HCT116 (cell line): ENCODE measurements at regions not wholly inside any gene's neighbourhood (a gene's known extent, or its start where the extent isn't known, plus 50 kb on each side); places are given as distances from the start of the nearest gene placed in this dataset.

ENCODE experiments used
- ATAC-seq: fragments of 200-7000 bp; cut with Tn5 transposase; 2 replicates; pipeline ENCODE4 v1.9.1; 2020; ENCODE audit warnings: mild to moderate bottlenecking, moderate library complexity
- BruUV-seq: library from RNA; stranded (reverse); fragments of 400-500 nt; replicated peaks from 2 replicates; lab custom pipeline; 2021; lab: Mats Ljungman, UMichigan
- CTCF ChIA-PET: fragments of 300-600 bp; sonication (Branson Sonifier 250); formaldehyde crosslinking; loops from one replicate; lab custom pipeline; 2021; ENCODE audit warnings: antibody characterized with exemption; lab: Charles Lee
- POLR2A ChIA-PET: fragments of 300-600, 350-600 bp; sonication (Branson Sonifier 250); formaldehyde crosslinking; loops from one replicate; lab custom pipeline; 2021; ENCODE audit warnings: antibody characterized with exemption; lab: Charles Lee
- RAD21 ChIA-PET, 2 experiments: fragments of 300-600 bp; sonication (Branson Sonifier 250); formaldehyde crosslinking; loops; one replicate each; lab custom pipeline; 2023; ENCODE audit warnings: low total read pairs in 2 of 2; ENCODE audit not compliant: uncharacterized antibody in 2 of 2, unreplicated experiment in 2 of 2, low non-redundant PET in 1 of 2; lab: Charles Lee
- DNase-seq: peaks from one replicate; pipeline ENCODE4 v3.0.0-alpha.2; 2010; ENCODE audit warnings: low read depth, low spot score
- H2AFZ ChIP-seq: fragments of 200-600 bp; shearing (Covaris generic), sonication (generic); 2 replicates; pipeline ENCODE4 v1.6.1; 2017; ENCODE audit warnings: low read depth, mixed run types, mixed read lengths, antibody characterized with exemption, low read length; ENCODE audit not compliant: poor library complexity, severe bottlenecking
- H3K27ac ChIP-seq: 2 replicates; pipeline ENCODE4 v1.5.1; 2012; ENCODE audit warnings: low read depth, low read length
- H3K27me3 ChIP-seq: fragments of 200-600 bp; sonication (generic); 2 replicates; pipeline ENCODE4 v1.6.1; 2016; ENCODE audit warnings: mixed run types, low read length, mixed read lengths; ENCODE audit not compliant: insufficient read depth
- H3K36me3 ChIP-seq, 2 experiments: fragments of 200-500 bp in 1 of 2; fragments of 200-600 bp in 1 of 2; sonication (Bioruptor generic) in 1 of 2; sonication (generic) in 1 of 2; 2 replicates each; pipeline versions ENCODE4 v1.5.1 to v1.6.1; 2014 to 2016; ENCODE audit warnings: low read length in 2 of 2, inconsistent platforms in 1 of 2, mixed read lengths in 1 of 2, mixed run types in 1 of 2; ENCODE audit not compliant: insufficient read depth in 2 of 2, control insufficient read depth in 1 of 2
- H3K4me1 ChIP-seq, 2 experiments: fragments of 200-600 bp in 1 of 2; sonication (generic) in 1 of 2; 2 replicates each; pipeline versions ENCODE4 v1.5.1 to v1.6.1; 2012 to 2017; ENCODE audit warnings: low read length in 2 of 2, inconsistent platforms in 1 of 2, mild to moderate bottlenecking in 1 of 2, mixed read lengths in 1 of 2, mixed run types in 1 of 2, moderate library complexity in 1 of 2; ENCODE audit not compliant: insufficient read depth in 2 of 2, control insufficient read depth in 1 of 2
- H3K4me2 ChIP-seq: fragments of 200-600 bp; sonication (generic); 2 replicates; pipeline ENCODE4 v1.6.1; 2017; ENCODE audit warnings: mixed run types, low read length, mixed read lengths
- H3K4me3 ChIP-seq, 2 experiments: fragments of 200-600 bp in 1 of 2; sonication (generic) in 1 of 2; replicated peaks in 1 of 2; 2 replicates each; pipeline ENCODE4 v1.5.1; 2011 to 2016; ENCODE audit warnings: low read length in 2 of 2, control low read depth in 1 of 2, low read depth in 1 of 2, mild to moderate bottlenecking in 1 of 2, mixed read lengths in 1 of 2, mixed run types in 1 of 2
- H3K79me2 ChIP-seq: fragments of 200-600 bp; sonication (generic); 2 replicates; pipeline ENCODE4 v1.6.1; 2017; ENCODE audit warnings: mild to moderate bottlenecking, mixed run types, low read length, moderate library complexity, mixed read lengths; ENCODE audit not compliant: insufficient read depth
- H3K9ac ChIP-seq: fragments of 200-600 bp; sonication (generic); 2 replicates; pipeline ENCODE4 v1.6.1; 2016; ENCODE audit warnings: low read length, mixed read lengths
- H3K9me2 ChIP-seq: fragments of 200-600 bp; sonication (generic), shearing (Covaris generic); 2 replicates; pipeline ENCODE4 v1.6.1; 2017; ENCODE audit warnings: mixed run types, mild to moderate bottlenecking, moderate library complexity; ENCODE audit not compliant: insufficient read depth
- H3K9me3 ChIP-seq, 2 experiments: fragments of 200-500 bp in 1 of 2; fragments of 200-600 bp in 1 of 2; sonication (Bioruptor generic) in 1 of 2; sonication (generic) in 1 of 2; 2 replicates each; pipeline ENCODE4 v1.6.1; 2014 to 2017; ENCODE audit warnings: low read length in 2 of 2, mixed read lengths in 2 of 2, inconsistent platforms in 1 of 2, low read depth in 1 of 2, mild to moderate bottlenecking in 1 of 2, mixed run types in 1 of 2, moderate library complexity in 1 of 2; ENCODE audit not compliant: control insufficient read depth in 1 of 2, insufficient read depth in 1 of 2
- H4K20me1 ChIP-seq: fragments of 200-600 bp; sonication (generic), shearing (Covaris generic); 2 replicates; pipeline ENCODE4 v1.6.1; 2017; ENCODE audit warnings: mixed run types, mild to moderate bottlenecking, moderate library complexity; ENCODE audit not compliant: insufficient read depth
- CBX3 ChIP-seq: IDR thresholded peaks from 2 replicates; pipeline ENCODE4 v1.6.1; 2012; ENCODE audit warnings: low read depth
- CEBPB ChIP-seq: IDR thresholded peaks from 2 replicates; pipeline ENCODE4 v1.6.1; 2012; ENCODE audit warnings: low read depth
- CTCF ChIP-seq, 3 experiments: fragments of 200-600 bp in 1 of 3; sonication (generic) in 1 of 3; IDR thresholded peaks in 2 of 3; conservative IDR thresholded peaks in 1 of 3; 2 replicates each; pipeline ENCODE4 v1.5.1; 2012 to 2017; ENCODE audit warnings: low read depth in 2 of 3, low read length in 2 of 3, antibody characterized with exemption in 1 of 3, borderline replicate concordance in 1 of 3, control low read depth in 1 of 3, mild to moderate bottlenecking in 1 of 3, mixed read lengths in 1 of 3, mixed run types in 1 of 3, moderate library complexity in 1 of 3; ENCODE audit not compliant: insufficient read depth in 1 of 3
- ELF1 ChIP-seq: IDR thresholded peaks from 2 replicates; pipeline ENCODE4 v1.6.1; 2012; ENCODE audit warnings: low read depth, borderline replicate concordance
- JUND ChIP-seq: IDR thresholded peaks from 2 replicates; pipeline ENCODE4 v1.6.1; 2012
- POLR2A ChIP-seq: IDR thresholded peaks from 2 replicates; pipeline ENCODE4 v1.7.0; 2011; ENCODE audit warnings: borderline replicate concordance; ENCODE audit not compliant: insufficient read depth, insufficient read length; ENCODE audit errors: extremely low read depth
- TCF7L2 ChIP-seq: IDR thresholded peaks from 2 replicates; pipeline ENCODE4 v1.7.0; 2011; ENCODE audit warnings: borderline replicate concordance, inconsistent platforms; ENCODE audit not compliant: insufficient read depth, insufficient read length; ENCODE audit errors: extremely low read depth
- intact Hi-C: fragments of 100-400 bp; cut with micrococcal nuclease; formaldehyde crosslinking; loops from 2 replicates; pipeline ENCODE4 v1.10.0; 2022
- TF ChIP-seq, protein P1 (sequence below): IDR thresholded peaks from 2 replicates; pipeline ENCODE4 v1.6.1; 2012; ENCODE audit warnings: low read depth
- TF ChIP-seq, protein P2 (sequence below): IDR thresholded peaks from 2 replicates; pipeline ENCODE4 v1.6.1; 2012

GRCh38 chr2:153811516-153811915, 60.2 kb upstream of the GALNT13 start:
- BruUV-seq, result no TSS peak

DNA sequence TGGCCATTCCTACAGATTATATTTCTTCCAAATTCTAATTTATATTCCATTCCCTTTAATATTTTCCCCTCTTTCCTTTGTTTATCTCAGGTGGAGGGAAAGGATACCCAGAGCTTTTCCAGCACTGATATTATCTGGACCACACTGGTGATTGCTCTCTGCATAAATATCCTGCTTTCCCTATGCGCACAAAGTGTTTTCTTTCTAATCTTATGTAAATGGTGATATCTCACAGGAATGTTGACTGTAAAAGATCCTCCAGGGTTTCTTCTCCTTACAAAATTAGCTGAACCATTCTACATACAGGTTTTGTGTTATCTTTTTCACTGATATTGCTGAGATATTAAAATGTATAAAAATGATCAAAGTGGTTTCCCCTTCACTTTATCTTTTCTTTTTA, 59.1 kb upstream of the GALNT13 start:
- H4K20me1 ChIP-seq, result no peaks in the 10 kb centered on the region
- no peak overlapping the region for H2AFZ ChIP-seq
- no peak overlapping the region for H3K4me3 ChIP-seq
- intact Hi-C loops, result no loop called here
- H3K9ac ChIP-seq, result no peak overlapping the region
- ChIA-PET CTCF (no interaction called here), POLR2A (no interaction called here), RAD21 (no interaction called here)
- no peaks in the 10 kb centered on the region for H3K27me3 ChIP-seq
- BruUV-seq, result no TSS peak
- no peaks in the 10 kb centered on the region for H3K9me3 ChIP-seq
- no peak overlapping the region for H3K4me2 ChIP-seq
- H3K9me2 ChIP-seq, result no peaks in the 10 kb centered on the region
- H3K79me2 ChIP-seq, result no peaks in the 10 kb centered on the region
- H3K36me3 ChIP-seq, result no peaks in the 10 kb centered on the region
- no peak overlapping the region for H3K27ac ChIP-seq
- no peak for DNase-seq
- no peak for ATAC-seq
- no peaks in the 10 kb centered on the region for H3K4me1 ChIP-seq
- no peak for TF ChIP-seq CTCF (IDR thresholded peaks at IDR 0.05 in 2 of 3, conservative IDR thresholded peaks at IDR 0.05 in 1 of 3; ENCODE audit: borderline replicate concordance in 1 of 3, insufficient read depth in 1 of 3, low read depth in 2 of 3, low read length in 2 of 3)
- TF ChIP-seq, protein P1, sequence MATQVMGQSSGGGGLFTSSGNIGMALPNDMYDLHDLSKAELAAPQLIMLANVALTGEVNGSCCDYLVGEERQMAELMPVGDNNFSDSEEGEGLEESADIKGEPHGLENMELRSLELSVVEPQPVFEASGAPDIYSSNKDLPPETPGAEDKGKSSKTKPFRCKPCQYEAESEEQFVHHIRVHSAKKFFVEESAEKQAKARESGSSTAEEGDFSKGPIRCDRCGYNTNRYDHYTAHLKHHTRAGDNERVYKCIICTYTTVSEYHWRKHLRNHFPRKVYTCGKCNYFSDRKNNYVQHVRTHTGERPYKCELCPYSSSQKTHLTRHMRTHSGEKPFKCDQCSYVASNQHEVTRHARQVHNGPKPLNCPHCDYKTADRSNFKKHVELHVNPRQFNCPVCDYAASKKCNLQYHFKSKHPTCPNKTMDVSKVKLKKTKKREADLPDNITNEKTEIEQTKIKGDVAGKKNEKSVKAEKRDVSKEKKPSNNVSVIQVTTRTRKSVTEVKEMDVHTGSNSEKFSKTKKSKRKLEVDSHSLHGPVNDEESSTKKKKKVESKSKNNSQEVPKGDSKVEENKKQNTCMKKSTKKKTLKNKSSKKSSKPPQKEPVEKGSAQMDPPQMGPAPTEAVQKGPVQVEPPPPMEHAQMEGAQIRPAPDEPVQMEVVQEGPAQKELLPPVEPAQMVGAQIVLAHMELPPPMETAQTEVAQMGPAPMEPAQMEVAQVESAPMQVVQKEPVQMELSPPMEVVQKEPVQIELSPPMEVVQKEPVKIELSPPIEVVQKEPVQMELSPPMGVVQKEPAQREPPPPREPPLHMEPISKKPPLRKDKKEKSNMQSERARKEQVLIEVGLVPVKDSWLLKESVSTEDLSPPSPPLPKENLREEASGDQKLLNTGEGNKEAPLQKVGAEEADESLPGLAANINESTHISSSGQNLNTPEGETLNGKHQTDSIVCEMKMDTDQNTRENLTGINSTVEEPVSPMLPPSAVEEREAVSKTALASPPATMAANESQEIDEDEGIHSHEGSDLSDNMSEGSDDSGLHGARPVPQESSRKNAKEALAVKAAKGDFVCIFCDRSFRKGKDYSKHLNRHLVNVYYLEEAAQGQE, result no peak
- no peak for TF ChIP-seq POLR2A

More at GRCh38 chr2:153811516-153811915, 60.2 kb upstream of the GALNT13 start:
- H2AFZ ChIP-seq, result no peak overlapping the region
- CTCF ChIA-PET, result no interaction called here
- H3K27me3 ChIP-seq, result no peaks in the 10 kb centered on the region
- RAD21 ChIA-PET, result no interaction called here
- no peaks in the 10 kb centered on the region for H3K9me2 ChIP-seq
- H3K79me2 ChIP-seq, result no peaks in the 10 kb centered on the region
- no peak overlapping the region for H3K4me3 ChIP-seq
- no peaks in the 10 kb centered on the region for H3K36me3 ChIP-seq
- no peaks in the 10 kb centered on the region for H3K9me3 ChIP-seq
- intact Hi-C loops, result no loop called here
- POLR2A ChIA-PET, result no interaction called here
- no peaks in the 10 kb centered on the region for H4K20me1 ChIP-seq
- H3K4me1 ChIP-seq, result no peaks in the 10 kb centered on the region
- TF ChIP-seq, protein P2, sequence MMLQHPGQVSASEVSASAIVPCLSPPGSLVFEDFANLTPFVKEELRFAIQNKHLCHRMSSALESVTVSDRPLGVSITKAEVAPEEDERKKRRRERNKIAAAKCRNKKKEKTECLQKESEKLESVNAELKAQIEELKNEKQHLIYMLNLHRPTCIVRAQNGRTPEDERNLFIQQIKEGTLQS, result no peak
- TF ChIP-seq JUND, result no peak
- TF ChIP-seq CBX3, result no peak
- no peak for TF ChIP-seq CEBPB
- TF ChIP-seq TCF7L2, result no peak
- no peak for TF ChIP-seq ELF1
- ATAC-seq (no peak), DNase-seq (no peak)
- no peak overlapping the region for H3K4me2 ChIP-seq
- no peak overlapping the region for H3K27ac ChIP-seq
- H3K9ac ChIP-seq, result no peak overlapping the region
